ENCODE measurements at regions not wholly inside any gene's neighbourhood (a gene's known extent, or its start where the extent isn't known, plus 50 kb on each side); places are given as distances from the start of the nearest gene placed in this dataset.
"Not testable (repeated sequence)": the region's sequence is repeated elsewhere in the genome, so short reads cannot be mapped to it uniquely, and the experiment has no call there.

DNA sequence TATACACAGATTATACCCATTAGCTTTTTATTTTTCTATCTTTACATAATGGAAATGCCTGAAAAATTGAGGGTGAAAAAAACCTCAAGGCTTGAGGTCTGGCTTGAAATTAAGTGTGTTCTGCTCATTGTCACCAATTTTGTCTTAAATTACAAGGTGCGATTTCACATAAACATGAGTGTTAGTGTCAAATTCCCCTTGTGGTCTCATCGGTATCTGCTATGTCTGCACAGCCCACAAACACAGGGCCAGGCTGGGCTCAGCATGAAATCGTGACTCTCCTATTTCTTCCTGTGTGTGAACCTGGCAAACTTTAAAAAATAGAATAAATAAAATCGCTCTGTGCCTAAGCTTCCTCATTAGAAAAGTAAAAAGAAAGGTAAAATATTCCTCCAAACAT lies 109.1 kb downstream of the CRLF2 start:
- no CpG with 5 or more reads among the region's 4 CpGs for WGBS (ENCODE audit: insufficient coverage, insufficient read length)
- no peak overlapping the region for H3K4me3 ChIP-seq (ENCODE audit: low read length)
- no peaks in the 10 kb centered on the region for H3K36me3 ChIP-seq (ENCODE audit: control insufficient read depth, insufficient read depth, low read length)
- no peak for DNase-seq (ENCODE audit: low read depth, low spot score)
- no peak overlapping the region for H3K27ac ChIP-seq (ENCODE audit: low read length)
- no peaks in the 10 kb centered on the region for H3K4me1 ChIP-seq (ENCODE audit: control insufficient read depth, insufficient read depth, low read length)
- H3K9me3 ChIP-seq (ENCODE audit: control insufficient read depth, insufficient read depth, low read length), result no peaks in the 10 kb centered on the region
- H3K27me3 ChIP-seq (ENCODE audit: control insufficient read depth, insufficient read depth, low read length), result no peaks in the 10 kb centered on the region

DNA sequence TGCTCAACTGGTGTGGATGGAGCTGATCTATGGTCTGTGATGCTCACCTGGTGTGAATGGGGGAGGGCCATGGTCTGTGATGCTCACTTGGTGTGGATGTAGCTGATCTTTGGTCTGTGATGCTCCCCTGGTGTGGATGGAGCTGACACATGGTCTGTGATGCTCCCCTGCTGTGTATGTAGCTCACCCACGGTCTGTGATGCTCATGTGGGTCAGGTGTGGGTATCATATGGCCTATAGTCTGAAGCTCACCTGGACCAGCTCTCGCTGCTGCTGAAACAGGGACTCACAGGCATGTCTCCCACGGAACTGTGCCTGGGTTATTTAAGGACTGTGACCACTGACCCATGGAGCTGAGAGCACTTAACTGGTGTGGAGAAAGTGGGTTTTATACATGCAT lies 109.7 kb downstream of the CRLF2 start:
- no peak for DNase-seq (ENCODE audit: low read depth, low spot score)
- Histone ChIP-seq H3K27ac (ENCODE audit: low read length) (no peak overlapping the region), H3K36me3 (ENCODE audit: control insufficient read depth, insufficient read depth, low read length) (no peaks in the 10 kb centered on the region), H3K4me3 (ENCODE audit: low read length) (no peak overlapping the region), H3K4me1 (ENCODE audit: control insufficient read depth, insufficient read depth, low read length) (no peaks in the 10 kb centered on the region), H3K9me3 (ENCODE audit: control insufficient read depth, insufficient read depth, low read length) (no peaks in the 10 kb centered on the region), H3K27me3 (ENCODE audit: control insufficient read depth, insufficient read depth, low read length) (no peaks in the 10 kb centered on the region)
- no CpG with 5 or more reads among the region's 3 CpGs for WGBS (ENCODE audit: insufficient coverage, insufficient read length)

DNA sequence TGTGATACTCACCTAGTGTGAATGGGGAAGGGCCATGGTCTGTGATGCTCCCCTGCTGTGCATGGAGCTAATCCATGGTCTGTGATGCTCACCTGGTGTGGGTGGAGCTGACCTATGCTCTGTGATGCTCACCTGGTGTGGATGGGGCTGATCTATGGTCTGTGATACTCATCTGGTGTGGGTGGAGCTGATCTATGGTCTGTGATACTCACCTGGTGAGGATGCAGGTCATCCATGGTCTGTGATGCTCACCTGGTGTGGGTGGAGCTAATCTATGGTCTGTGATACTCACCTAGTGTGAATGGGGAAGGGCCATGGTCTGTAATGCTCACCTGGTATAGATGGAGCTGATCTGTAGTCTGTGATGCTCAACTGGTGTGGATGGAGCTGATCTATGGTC lies 110.2 kb downstream of the CRLF2 start:
- not testable (repeated sequence) for H3K4me1 ChIP-seq (ENCODE audit: control insufficient read depth, insufficient read depth, low read length); H3K9me3 ChIP-seq (ENCODE audit: control insufficient read depth, insufficient read depth, low read length); DNase-seq (ENCODE audit: low read depth, low spot score); H3K27ac ChIP-seq (ENCODE audit: low read length); H3K36me3 ChIP-seq (ENCODE audit: control insufficient read depth, insufficient read depth, low read length); H3K27me3 ChIP-seq (ENCODE audit: control insufficient read depth, insufficient read depth, low read length); H3K4me3 ChIP-seq (ENCODE audit: low read length)

DNA sequence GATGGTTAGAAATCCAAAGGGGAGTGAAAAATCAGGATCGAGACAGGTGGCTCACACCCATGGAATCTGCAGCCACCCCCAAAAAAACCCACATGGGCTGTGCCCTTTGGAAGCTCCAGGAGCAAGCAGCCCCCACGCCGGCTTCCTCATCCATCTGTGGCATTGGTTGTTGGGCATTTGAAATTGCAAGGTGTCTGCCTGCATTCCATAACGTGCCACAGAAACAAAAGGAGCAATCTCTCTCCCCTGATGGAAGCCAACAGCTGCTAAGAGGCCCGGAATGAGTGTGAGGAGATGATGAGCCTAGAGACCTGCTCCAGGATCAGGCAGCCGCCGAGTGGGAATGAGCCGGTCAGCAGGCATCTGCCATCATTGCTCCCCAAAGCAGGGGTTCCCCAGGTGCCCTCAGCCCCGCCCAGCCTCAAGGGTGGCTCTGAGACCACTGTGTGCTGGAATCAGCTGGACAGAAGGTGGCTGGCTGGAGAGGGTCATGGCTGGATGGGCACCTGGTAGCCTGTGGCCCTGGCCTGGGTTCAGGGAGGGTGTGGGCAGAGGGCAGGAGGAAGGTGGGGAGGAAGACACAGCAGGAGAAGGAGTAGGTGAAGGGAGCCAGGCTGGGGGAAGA lies 113.2 kb downstream of the CRLF2 start:
- H3K36me3 ChIP-seq (ENCODE audit: control insufficient read depth, insufficient read depth, low read length), result no peaks in the 10 kb centered on the region
- H3K4me3 ChIP-seq (ENCODE audit: low read length), result no peak overlapping the region
- H3K27ac ChIP-seq (ENCODE audit: low read length), result no peak overlapping the region
- DNase-seq (ENCODE audit: low read depth, low spot score), result no peak
- H3K27me3 ChIP-seq (ENCODE audit: control insufficient read depth, insufficient read depth, low read length), result no peaks in the 10 kb centered on the region
- WGBS (ENCODE audit: insufficient coverage, insufficient read length), result no CpG with 5 or more reads among the region's 9 CpGs
- no peaks in the 10 kb centered on the region for H3K9me3 ChIP-seq (ENCODE audit: control insufficient read depth, insufficient read depth, low read length)
- no peaks in the 10 kb centered on the region for H3K4me1 ChIP-seq (ENCODE audit: control insufficient read depth, insufficient read depth, low read length)

DNA sequence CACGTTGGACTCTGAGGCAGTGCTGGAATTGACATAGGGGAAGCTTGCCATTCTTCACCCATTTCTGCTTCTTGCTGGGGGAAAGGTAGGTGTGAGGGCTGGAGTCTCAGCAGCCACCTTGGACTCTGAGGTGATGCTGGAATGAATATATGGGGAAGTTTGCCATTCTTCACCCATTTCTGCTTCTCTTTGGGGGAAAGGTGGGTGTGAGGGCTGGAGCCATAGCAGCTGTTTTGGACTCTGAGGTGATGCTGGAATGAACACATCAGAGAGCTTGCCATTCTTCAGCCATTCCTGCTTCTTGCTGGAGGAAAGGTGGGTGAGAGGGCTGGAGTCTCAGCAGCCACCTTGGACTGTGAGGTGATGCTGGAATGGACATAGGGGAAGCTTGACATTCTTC lies 115.1 kb downstream of the CRLF2 start:
- Histone ChIP-seq H3K4me1 (ENCODE audit: control insufficient read depth, insufficient read depth, low read length) (no peaks in the 10 kb centered on the region; the same call in 1 of the 2 replicates), H3K27me3 (ENCODE audit: control insufficient read depth, insufficient read depth, low read length) (no peaks in the 10 kb centered on the region), H3K4me3 (ENCODE audit: low read length) (no peak overlapping the region), H3K36me3 (ENCODE audit: control insufficient read depth, insufficient read depth, low read length) (no peaks in the 10 kb centered on the region), H3K9me3 (ENCODE audit: control insufficient read depth, insufficient read depth, low read length) (no peaks in the 10 kb centered on the region), H3K27ac (ENCODE audit: low read length) (no peak overlapping the region)
- no peak for DNase-seq (ENCODE audit: low read depth, low spot score)
- no CpG with 5 or more reads among the region's 1 CpG for WGBS (ENCODE audit: insufficient coverage, insufficient read length)

DNA sequence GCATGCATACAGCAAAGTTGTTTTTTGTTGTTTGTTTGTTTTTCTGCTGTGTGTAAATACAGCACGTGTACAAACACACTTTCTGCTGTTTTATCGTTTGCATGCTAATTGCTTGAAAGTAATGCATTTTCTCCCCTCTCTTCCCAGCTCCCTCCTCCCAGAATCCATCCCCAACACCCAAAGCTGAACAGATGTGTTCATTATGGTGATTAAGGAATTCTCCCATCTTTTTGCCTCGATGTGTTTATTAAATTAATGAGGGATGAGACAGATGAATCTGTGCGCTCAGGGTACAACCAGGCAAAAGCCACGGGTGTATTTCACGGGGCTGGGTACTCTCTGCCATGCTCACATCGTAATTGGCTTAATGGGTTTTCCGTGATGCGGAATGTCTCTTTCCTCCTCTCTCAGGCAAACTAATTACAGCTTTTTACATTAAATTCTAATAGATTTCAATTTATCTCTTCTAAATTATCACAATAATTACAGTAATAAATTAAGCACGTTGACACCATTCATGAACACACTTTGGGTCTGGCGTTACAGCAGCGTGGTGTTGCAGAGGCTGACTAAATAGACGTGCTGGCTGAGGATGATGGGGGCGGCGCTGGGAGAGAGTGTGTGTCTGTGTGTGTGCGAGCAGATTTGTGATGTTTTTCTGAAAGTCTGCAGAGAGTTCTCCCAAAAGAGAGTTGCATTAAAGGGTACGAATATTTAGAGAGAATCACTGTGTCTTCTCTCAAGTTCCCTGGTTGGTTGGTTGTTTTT lies 117.7 kb downstream of the CRLF2 start:
- DNase-seq (ENCODE audit: low read depth, low spot score), result no peak
- Histone ChIP-seq H3K27ac (ENCODE audit: low read length) (no peak overlapping the region), H3K4me3 (ENCODE audit: low read length) (no peak overlapping the region), H3K36me3 (ENCODE audit: control insufficient read depth, insufficient read depth, low read length) (no peaks in the 10 kb centered on the region), H3K4me1 (ENCODE audit: control insufficient read depth, insufficient read depth, low read length) (no peaks in the 10 kb centered on the region; the same call in 1 of the 2 replicates), H3K27me3 (ENCODE audit: control insufficient read depth, insufficient read depth, low read length) (no peaks in the 10 kb centered on the region), H3K9me3 (ENCODE audit: control insufficient read depth, insufficient read depth, low read length) (no peaks in the 10 kb centered on the region)
- WGBS (ENCODE audit: insufficient coverage, insufficient read length), result 100% methylated on average over 1 of the region's 17 CpGs

DNA sequence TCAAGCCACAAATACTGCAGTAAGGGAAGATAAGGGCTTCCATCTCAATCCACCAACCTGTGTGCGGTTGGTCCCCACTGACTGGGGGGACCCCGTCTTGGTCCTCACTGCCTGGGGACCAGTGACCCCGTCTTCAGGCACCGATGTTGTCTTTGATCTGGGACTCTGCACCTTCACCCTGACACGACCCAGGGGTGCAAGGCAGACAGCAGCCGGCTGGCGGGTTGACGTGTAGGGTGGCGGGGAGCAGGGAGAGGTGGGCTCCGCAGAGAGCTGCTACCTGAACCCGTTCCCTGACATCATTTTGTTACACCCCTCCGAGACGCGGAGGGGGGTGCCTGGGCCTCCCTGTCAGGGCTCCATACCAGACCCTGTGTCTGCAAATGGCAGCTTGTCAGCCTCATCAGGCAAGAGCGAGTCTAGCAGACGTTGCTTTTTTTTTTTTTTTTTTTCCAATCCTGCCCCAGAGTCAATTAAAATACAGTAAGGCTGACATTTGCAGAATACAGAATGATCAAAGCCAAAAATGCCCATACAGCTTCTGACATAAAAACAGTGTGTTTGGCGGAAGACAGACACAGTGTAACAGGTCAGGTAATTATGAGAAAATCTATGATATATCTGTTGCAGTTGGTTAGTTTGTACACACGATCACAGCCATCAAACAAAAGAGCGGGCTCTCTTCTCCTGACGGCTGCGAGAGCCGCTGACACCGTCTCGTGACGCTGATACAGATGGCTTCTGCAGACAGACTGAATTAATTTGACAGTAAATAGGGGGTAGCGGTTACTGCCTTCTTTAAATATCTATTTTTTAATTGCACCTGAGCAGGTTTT lies 118.6 kb downstream of the CRLF2 start:
- no peak overlapping the region for H3K4me3 ChIP-seq (ENCODE audit: low read length)
- H3K36me3 ChIP-seq (ENCODE audit: control insufficient read depth, insufficient read depth, low read length), result no peaks in the 10 kb centered on the region
- H3K27me3 ChIP-seq (ENCODE audit: control insufficient read depth, insufficient read depth, low read length), result no peaks in the 10 kb centered on the region
- DNase-seq (ENCODE audit: low read depth, low spot score), result no peak
- H3K9me3 ChIP-seq (ENCODE audit: control insufficient read depth, insufficient read depth, low read length), result no peaks in the 10 kb centered on the region
- H3K27ac ChIP-seq (ENCODE audit: low read length), result no peak overlapping the region
- WGBS (ENCODE audit: insufficient coverage, insufficient read length), result no CpG with 5 or more reads among the region's 26 CpGs
- H3K4me1 ChIP-seq (ENCODE audit: control insufficient read depth, insufficient read depth, low read length), result no peaks in the 10 kb centered on the region; the same call in 1 of the 2 replicates

DNA sequence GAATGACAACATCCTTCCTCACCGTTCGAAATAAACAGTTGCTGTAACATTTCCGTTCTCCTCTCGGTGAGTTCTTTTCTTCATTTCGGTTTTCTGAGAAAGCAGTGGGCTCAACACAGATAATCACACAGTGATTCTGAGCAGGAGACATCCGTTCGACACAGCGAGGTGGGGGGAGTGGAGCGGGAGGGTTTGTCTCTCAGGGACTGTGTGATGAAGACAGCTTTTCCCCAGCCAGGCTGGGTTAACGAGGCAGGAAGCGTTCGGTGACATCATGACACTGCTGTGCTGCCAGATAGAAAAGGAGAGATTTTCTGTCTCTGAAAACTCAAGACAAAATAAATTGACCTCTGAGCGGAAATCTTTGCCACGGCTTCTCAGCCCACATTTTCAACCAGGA lies 119.3 kb downstream of the CRLF2 start:
- no CpG with 5 or more reads among the region's 14 CpGs for WGBS (ENCODE audit: insufficient coverage, insufficient read length)
- no peaks in the 10 kb centered on the region for H3K27me3 ChIP-seq (ENCODE audit: control insufficient read depth, insufficient read depth, low read length)
- no peak overlapping the region for H3K4me3 ChIP-seq (ENCODE audit: low read length)
- no peaks in the 10 kb centered on the region for H3K36me3 ChIP-seq (ENCODE audit: control insufficient read depth, insufficient read depth, low read length)
- no peaks in the 10 kb centered on the region; the same call in 1 of the 2 replicates for H3K4me1 ChIP-seq (ENCODE audit: control insufficient read depth, insufficient read depth, low read length)
- H3K9me3 ChIP-seq (ENCODE audit: control insufficient read depth, insufficient read depth, low read length), result no peaks in the 10 kb centered on the region
- no peak overlapping the region for H3K27ac ChIP-seq (ENCODE audit: low read length)
- no peak for DNase-seq (ENCODE audit: low read depth, low spot score)

DNA sequence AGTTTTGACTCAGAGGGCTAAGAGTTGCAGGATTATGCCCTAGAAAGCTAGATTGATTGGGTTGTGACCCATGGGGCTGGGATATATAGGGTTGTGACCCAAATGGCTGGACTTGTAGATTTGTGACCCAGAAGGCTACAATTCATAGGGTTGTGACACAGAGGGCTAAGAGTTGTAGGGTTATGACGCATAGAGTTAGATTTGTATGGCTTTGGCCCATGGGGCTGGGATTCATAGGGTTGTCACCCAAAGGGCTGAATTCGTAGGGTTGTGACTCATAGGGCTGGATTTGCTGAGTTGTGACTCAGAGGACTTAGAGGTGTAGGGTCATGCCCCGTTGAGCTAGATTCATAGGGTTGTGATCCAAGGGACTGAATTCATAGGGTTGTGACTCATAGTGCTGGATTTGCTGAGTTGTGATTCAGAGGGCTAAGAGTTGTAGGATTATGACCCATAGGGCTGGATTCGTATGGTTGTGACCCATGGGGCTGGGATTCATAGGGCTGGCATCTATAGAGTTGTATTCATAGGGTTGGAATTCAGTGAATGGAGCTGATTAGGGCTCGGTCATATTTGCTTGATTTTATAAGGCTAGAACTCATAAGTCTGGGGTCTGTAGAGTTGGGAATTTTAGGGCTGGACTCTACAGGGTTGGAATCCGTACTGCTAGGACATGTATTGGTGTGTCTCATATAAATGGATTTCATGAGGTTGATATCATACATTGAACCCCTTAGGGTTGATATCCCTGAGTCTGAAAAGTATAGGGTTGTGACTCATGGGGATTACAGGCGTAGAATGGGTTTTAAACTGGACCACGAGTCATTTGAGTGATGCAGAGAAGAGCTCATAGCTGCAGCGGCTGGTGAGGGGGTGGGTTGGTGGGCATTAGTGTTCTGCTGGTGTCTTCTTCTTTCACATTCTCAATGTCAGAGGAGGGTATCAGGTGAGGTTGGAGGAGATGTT lies 125.7 kb downstream of the CRLF2 start:
- no CpG with 5 or more reads among the region's 9 CpGs for WGBS (ENCODE audit: insufficient coverage, insufficient read length)
- Histone ChIP-seq H3K4me1 (ENCODE audit: control insufficient read depth, insufficient read depth, low read length) (no peaks in the 10 kb centered on the region; the same call in 1 of the 2 replicates), H3K36me3 (ENCODE audit: control insufficient read depth, insufficient read depth, low read length) (no peaks in the 10 kb centered on the region), H3K4me3 (ENCODE audit: low read length) (no peak overlapping the region), H3K27me3 (ENCODE audit: control insufficient read depth, insufficient read depth, low read length) (no peaks in the 10 kb centered on the region; the same call in 1 of the 2 replicates), H3K27ac (ENCODE audit: low read length) (no peak overlapping the region), H3K9me3 (ENCODE audit: control insufficient read depth, insufficient read depth, low read length) (no peaks in the 10 kb centered on the region)
- DNase-seq (ENCODE audit: low read depth, low spot score), result no peak

DNA sequence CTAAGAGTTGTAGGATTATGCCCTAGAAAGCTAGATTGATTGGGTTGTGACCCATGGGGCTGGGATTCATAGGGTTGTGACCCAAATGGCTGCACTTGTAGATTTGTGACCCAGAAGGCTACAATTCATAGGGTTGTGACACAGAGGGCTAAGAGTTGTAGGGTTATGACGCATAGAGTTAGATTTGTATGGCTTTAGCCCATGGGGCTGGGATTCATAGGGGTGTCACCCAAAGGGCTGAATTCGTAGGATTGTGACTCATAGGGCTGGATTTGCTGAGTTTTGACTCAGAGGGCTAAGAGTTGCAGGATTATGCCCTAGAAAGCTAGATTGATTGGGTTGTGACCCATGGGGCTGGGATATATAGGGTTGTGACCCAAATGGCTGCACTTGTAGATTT lies 126.6 kb downstream of the CRLF2 start:
- H3K27ac ChIP-seq (ENCODE audit: low read length); H3K36me3 ChIP-seq (ENCODE audit: control insufficient read depth, insufficient read depth, low read length); H3K4me1 ChIP-seq (ENCODE audit: control insufficient read depth, insufficient read depth, low read length); H3K27me3 ChIP-seq (ENCODE audit: control insufficient read depth, insufficient read depth, low read length); DNase-seq (ENCODE audit: low read depth, low spot score); H3K4me3 ChIP-seq (ENCODE audit: low read length); H3K9me3 ChIP-seq (ENCODE audit: control insufficient read depth, insufficient read depth, low read length): not testable (repeated sequence)
- no CpG with 5 or more reads among the region's 2 CpGs for WGBS (ENCODE audit: insufficient coverage, insufficient read length)
